ENCODE measurements at regions not wholly inside any gene's neighbourhood (a gene's known extent, or its start where the extent isn't known, plus 50 kb on each side); places are given as distances from the start of the nearest gene placed in this dataset.

DNA sequence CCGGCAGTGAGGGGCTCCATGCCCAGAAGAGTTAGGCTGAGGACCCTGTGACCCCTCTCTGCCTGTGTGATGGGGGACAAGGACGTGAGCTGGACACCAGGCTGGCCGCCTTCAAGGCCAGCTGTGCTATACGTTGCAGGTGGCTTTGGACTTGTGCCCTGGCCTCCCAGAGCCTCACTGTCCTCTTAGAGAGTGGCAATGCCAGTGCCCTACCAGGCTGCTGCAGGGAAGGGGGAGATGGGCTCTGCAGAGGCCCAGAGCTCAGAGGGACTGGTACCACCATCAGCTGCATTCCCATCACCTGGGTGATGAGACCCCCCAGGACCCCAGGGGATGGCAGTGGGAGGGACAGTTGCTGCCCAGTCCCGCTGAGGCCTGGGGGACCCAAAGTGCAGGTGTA lies 90.4 kb upstream of the SHISAL1 start:
- DNase-seq (ENCODE audit: low read depth, low spot score) (no peak), ATAC-seq (no peak)
- no peak for TF ChIP-seq FOSL1 (IDR thresholded peaks at IDR 0.05; ENCODE audit: low read depth)
- TF ChIP-seq, protein P1, sequence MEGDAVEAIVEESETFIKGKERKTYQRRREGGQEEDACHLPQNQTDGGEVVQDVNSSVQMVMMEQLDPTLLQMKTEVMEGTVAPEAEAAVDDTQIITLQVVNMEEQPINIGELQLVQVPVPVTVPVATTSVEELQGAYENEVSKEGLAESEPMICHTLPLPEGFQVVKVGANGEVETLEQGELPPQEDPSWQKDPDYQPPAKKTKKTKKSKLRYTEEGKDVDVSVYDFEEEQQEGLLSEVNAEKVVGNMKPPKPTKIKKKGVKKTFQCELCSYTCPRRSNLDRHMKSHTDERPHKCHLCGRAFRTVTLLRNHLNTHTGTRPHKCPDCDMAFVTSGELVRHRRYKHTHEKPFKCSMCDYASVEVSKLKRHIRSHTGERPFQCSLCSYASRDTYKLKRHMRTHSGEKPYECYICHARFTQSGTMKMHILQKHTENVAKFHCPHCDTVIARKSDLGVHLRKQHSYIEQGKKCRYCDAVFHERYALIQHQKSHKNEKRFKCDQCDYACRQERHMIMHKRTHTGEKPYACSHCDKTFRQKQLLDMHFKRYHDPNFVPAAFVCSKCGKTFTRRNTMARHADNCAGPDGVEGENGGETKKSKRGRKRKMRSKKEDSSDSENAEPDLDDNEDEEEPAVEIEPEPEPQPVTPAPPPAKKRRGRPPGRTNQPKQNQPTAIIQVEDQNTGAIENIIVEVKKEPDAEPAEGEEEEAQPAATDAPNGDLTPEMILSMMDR (IDR thresholded peaks at IDR 0.05 in 2 of 3, conservative IDR thresholded peaks at IDR 0.05 in 1 of 3; ENCODE audit: borderline replicate concordance in 1 of 3, insufficient read depth in 1 of 3, low read depth in 2 of 3, low read length in 2 of 3) = no peak
- TF ChIP-seq, protein P2, sequence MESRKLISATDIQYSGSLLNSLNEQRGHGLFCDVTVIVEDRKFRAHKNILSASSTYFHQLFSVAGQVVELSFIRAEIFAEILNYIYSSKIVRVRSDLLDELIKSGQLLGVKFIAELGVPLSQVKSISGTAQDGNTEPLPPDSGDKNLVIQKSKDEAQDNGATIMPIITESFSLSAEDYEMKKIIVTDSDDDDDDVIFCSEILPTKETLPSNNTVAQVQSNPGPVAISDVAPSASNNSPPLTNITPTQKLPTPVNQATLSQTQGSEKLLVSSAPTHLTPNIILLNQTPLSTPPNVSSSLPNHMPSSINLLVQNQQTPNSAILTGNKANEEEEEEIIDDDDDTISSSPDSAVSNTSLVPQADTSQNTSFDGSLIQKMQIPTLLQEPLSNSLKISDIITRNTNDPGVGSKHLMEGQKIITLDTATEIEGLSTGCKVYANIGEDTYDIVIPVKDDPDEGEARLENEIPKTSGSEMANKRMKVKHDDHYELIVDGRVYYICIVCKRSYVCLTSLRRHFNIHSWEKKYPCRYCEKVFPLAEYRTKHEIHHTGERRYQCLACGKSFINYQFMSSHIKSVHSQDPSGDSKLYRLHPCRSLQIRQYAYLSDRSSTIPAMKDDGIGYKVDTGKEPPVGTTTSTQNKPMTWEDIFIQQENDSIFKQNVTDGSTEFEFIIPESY (IDR thresholded peaks at IDR 0.05; ENCODE audit: extremely low read depth, insufficient replicate concordance, low read length) = no peak
- TF ChIP-seq POLR2A (IDR thresholded peaks at IDR 0.05; ENCODE audit: borderline replicate concordance, extremely low read depth, insufficient read depth, insufficient read length) = no peak
- no peak for TF ChIP-seq YY1 (IDR thresholded peaks at IDR 0.05; ENCODE audit: extremely low read depth, insufficient replicate concordance, low read depth, low read length)
- no peak for TF ChIP-seq TCF7L2 (IDR thresholded peaks at IDR 0.05; ENCODE audit: borderline replicate concordance, extremely low read depth, insufficient read depth, insufficient read length)
- TF ChIP-seq, protein P3, sequence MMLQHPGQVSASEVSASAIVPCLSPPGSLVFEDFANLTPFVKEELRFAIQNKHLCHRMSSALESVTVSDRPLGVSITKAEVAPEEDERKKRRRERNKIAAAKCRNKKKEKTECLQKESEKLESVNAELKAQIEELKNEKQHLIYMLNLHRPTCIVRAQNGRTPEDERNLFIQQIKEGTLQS (IDR thresholded peaks at IDR 0.05) = no peak
- TF ChIP-seq EZH2phosphoT487 (IDR thresholded peaks at IDR 0.05; ENCODE audit: borderline replicate concordance) = no peak
- TF ChIP-seq, protein P4, sequence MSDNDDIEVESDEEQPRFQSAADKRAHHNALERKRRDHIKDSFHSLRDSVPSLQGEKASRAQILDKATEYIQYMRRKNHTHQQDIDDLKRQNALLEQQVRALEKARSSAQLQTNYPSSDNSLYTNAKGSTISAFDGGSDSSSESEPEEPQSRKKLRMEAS (IDR thresholded peaks at IDR 0.05) = no peak
- no peak for TF ChIP-seq JUND (IDR thresholded peaks at IDR 0.05)
- no peak for TF ChIP-seq SRF (IDR thresholded peaks at IDR 0.05; ENCODE audit: low read depth)
- TF ChIP-seq SP1 (IDR thresholded peaks at IDR 0.05; ENCODE audit: low read depth) = no peak
- no peak for TF ChIP-seq EGR1 (IDR thresholded peaks at IDR 0.05; ENCODE audit: low read depth)
- no peak for TF ChIP-seq EZH2 (IDR thresholded peaks at IDR 0.05)
- no peak for TF ChIP-seq POLR2AphosphoS5 (IDR thresholded peaks at IDR 0.05; ENCODE audit: low read depth, low read length)
- TF ChIP-seq, protein P5, sequence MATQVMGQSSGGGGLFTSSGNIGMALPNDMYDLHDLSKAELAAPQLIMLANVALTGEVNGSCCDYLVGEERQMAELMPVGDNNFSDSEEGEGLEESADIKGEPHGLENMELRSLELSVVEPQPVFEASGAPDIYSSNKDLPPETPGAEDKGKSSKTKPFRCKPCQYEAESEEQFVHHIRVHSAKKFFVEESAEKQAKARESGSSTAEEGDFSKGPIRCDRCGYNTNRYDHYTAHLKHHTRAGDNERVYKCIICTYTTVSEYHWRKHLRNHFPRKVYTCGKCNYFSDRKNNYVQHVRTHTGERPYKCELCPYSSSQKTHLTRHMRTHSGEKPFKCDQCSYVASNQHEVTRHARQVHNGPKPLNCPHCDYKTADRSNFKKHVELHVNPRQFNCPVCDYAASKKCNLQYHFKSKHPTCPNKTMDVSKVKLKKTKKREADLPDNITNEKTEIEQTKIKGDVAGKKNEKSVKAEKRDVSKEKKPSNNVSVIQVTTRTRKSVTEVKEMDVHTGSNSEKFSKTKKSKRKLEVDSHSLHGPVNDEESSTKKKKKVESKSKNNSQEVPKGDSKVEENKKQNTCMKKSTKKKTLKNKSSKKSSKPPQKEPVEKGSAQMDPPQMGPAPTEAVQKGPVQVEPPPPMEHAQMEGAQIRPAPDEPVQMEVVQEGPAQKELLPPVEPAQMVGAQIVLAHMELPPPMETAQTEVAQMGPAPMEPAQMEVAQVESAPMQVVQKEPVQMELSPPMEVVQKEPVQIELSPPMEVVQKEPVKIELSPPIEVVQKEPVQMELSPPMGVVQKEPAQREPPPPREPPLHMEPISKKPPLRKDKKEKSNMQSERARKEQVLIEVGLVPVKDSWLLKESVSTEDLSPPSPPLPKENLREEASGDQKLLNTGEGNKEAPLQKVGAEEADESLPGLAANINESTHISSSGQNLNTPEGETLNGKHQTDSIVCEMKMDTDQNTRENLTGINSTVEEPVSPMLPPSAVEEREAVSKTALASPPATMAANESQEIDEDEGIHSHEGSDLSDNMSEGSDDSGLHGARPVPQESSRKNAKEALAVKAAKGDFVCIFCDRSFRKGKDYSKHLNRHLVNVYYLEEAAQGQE (IDR thresholded peaks at IDR 0.05; ENCODE audit: low read depth) = no peak
- TF ChIP-seq SIN3A (IDR thresholded peaks at IDR 0.05; ENCODE audit: low read depth) = no peak
- no peak for TF ChIP-seq RAD21 (IDR thresholded peaks at IDR 0.05; ENCODE audit: low read depth)
- no peak for TF ChIP-seq CBX3 (IDR thresholded peaks at IDR 0.05; ENCODE audit: low read depth)
- TF ChIP-seq CEBPB (IDR thresholded peaks at IDR 0.05; ENCODE audit: low read depth) = no peak
- Histone ChIP-seq H3K27ac (ENCODE audit: low read depth, low read length) (no peak overlapping the region), H2AFZ (ENCODE audit: low read depth, low read length, poor library complexity, severe bottlenecking) (no peak overlapping the region), H3K36me3 (ENCODE audit: control insufficient read depth in 1 of 2, insufficient read depth in 2 of 2, low read length in 2 of 2) (no peaks in the 10 kb centered on the region), H3K9ac (ENCODE audit: low read length) (no peak overlapping the region), H3K4me3 (replicated peaks in 1 of 2; ENCODE audit: low read depth in 1 of 2, low read length in 2 of 2) (no peak overlapping the region), H3K27me3 (ENCODE audit: insufficient read depth, low read length) (no peaks in the 10 kb centered on the region), H3K9me3 (ENCODE audit: control insufficient read depth in 1 of 2, insufficient read depth in 1 of 2, low read depth in 1 of 2, low read length in 2 of 2) (no peaks in the 10 kb centered on the region), H3K9me2 (ENCODE audit: insufficient read depth) (no peaks in the 10 kb centered on the region), H3K4me2 (ENCODE audit: low read length) (no peak overlapping the region), H4K20me1 (ENCODE audit: insufficient read depth) (no peaks in the 10 kb centered on the region), H3K4me1 (ENCODE audit: control insufficient read depth in 1 of 2, insufficient read depth in 2 of 2, low read length in 2 of 2) (no peaks in the 10 kb centered on the region), H3K79me2 (ENCODE audit: insufficient read depth, low read length) (no peaks in the 10 kb centered on the region)
- ChIA-PET RAD21 (ENCODE audit: low non-redundant PET in 1 of 2, low total read pairs in 2 of 2, uncharacterized antibody in 2 of 2, unreplicated experiment in 2 of 2) (no interaction called here), POLR2A (no interaction called here), CTCF (no interaction called here)
- intact Hi-C loops (cut with micrococcal nuclease) = no loop called here
- BruUV-seq (replicated peaks) = no TSS peak

Measured in HCT116 (cell line).